ENCODE measurements at regions not wholly inside any gene's neighbourhood (a gene's known extent, or its start where the extent isn't known, plus 50 kb on each side); places are given as distances from the start of the nearest gene placed in this dataset.
"Not testable (repeated sequence)": the region's sequence is repeated elsewhere in the genome, so short reads cannot be mapped to it uniquely, and the experiment has no call there.

GRCh38 chr10:78341953-78342614 is 308.4 kb downstream of the RPS24 start:
- no peaks in the 10 kb centered on the region for H4K20me1 ChIP-seq (ENCODE audit: insufficient read depth, low read length)
- ChIA-PET POLR2A (no interaction called here), CTCF (ENCODE audit: unreplicated experiment) (no interaction called here)
- H3K27ac ChIP-seq (ENCODE audit: low read depth, low read length, poor library complexity, severe bottlenecking) = no peak overlapping the region
- H2AFZ ChIP-seq (ENCODE audit: low read length) = no peak overlapping the region
- H3K4me3 ChIP-seq (ENCODE audit: low read depth, low read length, poor library complexity, severe bottlenecking) = no peak overlapping the region
- BruUV-seq (replicated peaks) = no TSS peak
- H3K9me2 ChIP-seq (ENCODE audit: insufficient read depth, low read length) = peaks cover 3% of the 10 kb centered on the region; the same call in 1 of the 2 replicates
- no peak for DNase-seq (ENCODE audit: low spot score)
- H3K79me2 ChIP-seq (ENCODE audit: insufficient read depth, low read depth, low read length) = no peaks in the 10 kb centered on the region
- no peak for TF ChIP-seq CTCF (conservative IDR thresholded peaks at IDR 0.05; ENCODE audit: low read length)
- TF ChIP-seq EZH2phosphoT487 (IDR thresholded peaks at IDR 0.05; ENCODE audit: borderline replicate concordance, low read depth, low read length) = no peak
- H3K4me1 ChIP-seq (ENCODE audit: insufficient read depth, low read length, poor library complexity, severe bottlenecking) = no peaks in the 10 kb centered on the region
- intact Hi-C loops (cut with micrococcal nuclease; ENCODE audit: unreplicated experiment) = no loop called here
- no peaks in the 10 kb centered on the region for H3K36me3 ChIP-seq (ENCODE audit: insufficient read depth, low read length)
- H3K4me2 ChIP-seq (ENCODE audit: low read length) = no peak overlapping the region
- no peaks in the 10 kb centered on the region for H3K9me3 ChIP-seq (ENCODE audit: low read length)

- Histone ChIP-seq H3K4me3 (ENCODE audit: low read depth, low read length, poor library complexity, severe bottlenecking) (no peak overlapping the region), H3K9me3 (ENCODE audit: low read length) (no peaks in the 10 kb centered on the region), H3K27ac (ENCODE audit: low read depth, low read length, poor library complexity, severe bottlenecking) (no peak overlapping the region), H3K36me3 (ENCODE audit: insufficient read depth, low read length) (no peaks in the 10 kb centered on the region), H3K4me2 (ENCODE audit: low read length) (no peak overlapping the region), H3K79me2 (ENCODE audit: insufficient read depth, low read depth, low read length) (no peaks in the 10 kb centered on the region), H3K9me2 (ENCODE audit: insufficient read depth, low read length) (peaks cover 3% of the 10 kb centered on the region; the same call in 1 of the 2 replicates), H4K20me1 (ENCODE audit: insufficient read depth, low read length) (no peaks in the 10 kb centered on the region), H2AFZ (ENCODE audit: low read length) (no peak overlapping the region), H3K4me1 (ENCODE audit: insufficient read depth, low read length, poor library complexity, severe bottlenecking) (no peaks in the 10 kb centered on the region)
- DNase-seq (ENCODE audit: low spot score) = no peak
- no peak for TF ChIP-seq EZH2phosphoT487 (IDR thresholded peaks at IDR 0.05; ENCODE audit: borderline replicate concordance, low read depth, low read length)
- intact Hi-C loops (cut with micrococcal nuclease; ENCODE audit: unreplicated experiment) = no loop called here
- BruUV-seq (replicated peaks) = no TSS peak
- ChIA-PET CTCF (ENCODE audit: unreplicated experiment) (no interaction called here), POLR2A (no interaction called here)
These were observed 309.4 kb downstream of the RPS24 start for GRCh38 chr10:78342827-78343653.

GRCh38 chr10:78344257-78344656 is 310.6 kb downstream of the RPS24 start:
- H3K9me3 ChIP-seq (ENCODE audit: low read length); BruUV-seq (replicated peaks); H2AFZ ChIP-seq (ENCODE audit: low read length); H3K9me2 ChIP-seq (ENCODE audit: insufficient read depth, low read length); POLR2A ChIA-PET; H3K36me3 ChIP-seq (ENCODE audit: insufficient read depth, low read length); intact Hi-C loops (cut with micrococcal nuclease; ENCODE audit: unreplicated experiment); CTCF ChIA-PET (ENCODE audit: unreplicated experiment); H3K27ac ChIP-seq (ENCODE audit: low read depth, low read length, poor library complexity, severe bottlenecking); DNase-seq (ENCODE audit: low spot score); H3K79me2 ChIP-seq (ENCODE audit: insufficient read depth, low read depth, low read length); H4K20me1 ChIP-seq (ENCODE audit: insufficient read depth, low read length); H3K4me1 ChIP-seq (ENCODE audit: insufficient read depth, low read length, poor library complexity, severe bottlenecking); H3K4me3 ChIP-seq (ENCODE audit: low read depth, low read length, poor library complexity, severe bottlenecking); H3K4me2 ChIP-seq (ENCODE audit: low read length): not testable (repeated sequence)

GRCh38 chr10:78345515-78345914 is 311.9 kb downstream of the RPS24 start:
- POLR2A ChIA-PET = interaction anchor here (0.7 kb wide), 1 partner anchor 1041 kb away, joined by 3 read pairs; no protein-coding TSS in a partner anchor
- intact Hi-C loops (cut with micrococcal nuclease; ENCODE audit: unreplicated experiment); H3K9me2 ChIP-seq (ENCODE audit: insufficient read depth, low read length); H4K20me1 ChIP-seq (ENCODE audit: insufficient read depth, low read length); H3K4me3 ChIP-seq (ENCODE audit: low read depth, low read length, poor library complexity, severe bottlenecking); BruUV-seq (replicated peaks); H3K9me3 ChIP-seq (ENCODE audit: low read length); H3K27ac ChIP-seq (ENCODE audit: low read depth, low read length, poor library complexity, severe bottlenecking); DNase-seq (ENCODE audit: low spot score); H2AFZ ChIP-seq (ENCODE audit: low read length); H3K4me2 ChIP-seq (ENCODE audit: low read length); H3K79me2 ChIP-seq (ENCODE audit: insufficient read depth, low read depth, low read length); H3K4me1 ChIP-seq (ENCODE audit: insufficient read depth, low read length, poor library complexity, severe bottlenecking); H3K36me3 ChIP-seq (ENCODE audit: insufficient read depth, low read length): not testable (repeated sequence)
- CTCF ChIA-PET (ENCODE audit: unreplicated experiment) = interaction anchor here (0.5 kb wide), 1 partner anchor 102 kb away, joined by 6 read pairs; no protein-coding TSS in a partner anchor

Measured in OCI-LY7 (cell line).